Muscle of leg (tissue), 3 donors: ENCODE measurements at regions not wholly inside any gene's neighbourhood (a gene's known extent, or its start where the extent isn't known, plus 50 kb on each side); places are given as distances from the start of the nearest gene placed in this dataset.

ENCODE experiments used
- DNase-seq: peaks from one replicate; pipeline ENCODE4 v3.0.0; 2013
- H3K27ac ChIP-seq: one replicate; pipeline ENCODE4 v1.5.1; 2013; ENCODE audit warnings: mild to moderate bottlenecking, low read length, control low read depth
- H3K27me3 ChIP-seq: one replicate; pipeline ENCODE4 v1.6.1; 2013; ENCODE audit warnings: low read length; ENCODE audit not compliant: control insufficient read depth, insufficient read depth
- H3K36me3 ChIP-seq: one replicate; pipeline ENCODE4 v1.6.1; 2013; ENCODE audit warnings: low read length; ENCODE audit not compliant: control insufficient read depth, insufficient read depth
- H3K4me1 ChIP-seq: one replicate; pipeline ENCODE4 v1.6.1; 2013; ENCODE audit warnings: low read length; ENCODE audit not compliant: control insufficient read depth, insufficient read depth
- H3K4me3 ChIP-seq: one replicate; pipeline ENCODE4 v1.5.1; 2013; ENCODE audit warnings: low read length, control low read depth
- H3K9me3 ChIP-seq: replicated peaks from 2 replicates; pipeline ENCODE4 v1.6.1; 2013; ENCODE audit warnings: low read depth, low read length; ENCODE audit not compliant: control insufficient read depth
- WGBS: methylation state at CpG from one replicate; pipeline ENCODE4 v1.1.5; 2013; ENCODE audit warnings: missing lambda C conversion rate; ENCODE audit not compliant: insufficient coverage; 5-methylcytosine and 5-hydroxymethylcytosine counted together

GRCh38 chr18:40464032-40464431 lies 1491.0 kb upstream of the PIK3C3 start:
- H3K27ac ChIP-seq: no peak overlapping the region
- WGBS: no CpG with 5 or more reads among the region's 1 CpG
- H3K27me3 ChIP-seq: no peaks in the 10 kb centered on the region
- no peak overlapping the region for H3K4me3 ChIP-seq
- H3K4me1 ChIP-seq: no peaks in the 10 kb centered on the region
- DNase-seq: no peak
- peaks cover 3% of the 10 kb centered on the region for H3K9me3 ChIP-seq
- H3K36me3 ChIP-seq: no peaks in the 10 kb centered on the region

DNA sequence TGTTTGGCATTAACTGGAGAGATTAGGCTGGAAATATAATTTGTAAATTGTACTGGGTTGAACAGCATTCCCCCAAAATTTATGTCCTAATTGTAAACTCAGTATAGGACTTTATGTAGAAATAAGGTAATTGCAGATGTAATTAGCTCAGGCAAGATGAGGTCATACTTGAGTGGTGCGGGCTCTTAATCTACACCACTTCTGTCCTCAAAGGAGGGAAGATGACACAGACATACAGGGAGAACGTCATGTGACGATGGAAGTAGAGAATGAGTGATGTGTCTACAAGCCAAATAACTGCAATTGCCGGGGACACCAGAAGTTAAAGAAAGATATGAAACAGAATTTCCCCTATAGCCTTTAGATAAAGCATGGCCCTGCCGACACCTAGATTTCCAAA lies 1501.1 kb upstream of the PIK3C3 start:
- H3K4me1 ChIP-seq: no peaks in the 10 kb centered on the region
- H3K27me3 ChIP-seq: no peaks in the 10 kb centered on the region
- no peaks in the 10 kb centered on the region for H3K9me3 ChIP-seq
- H3K4me3 ChIP-seq: no peak overlapping the region
- no peak overlapping the region for H3K27ac ChIP-seq
- DNase-seq: no peak
- H3K36me3 ChIP-seq: no peaks in the 10 kb centered on the region
- WGBS: no CpG with 5 or more reads among the region's 5 CpGs

DNA sequence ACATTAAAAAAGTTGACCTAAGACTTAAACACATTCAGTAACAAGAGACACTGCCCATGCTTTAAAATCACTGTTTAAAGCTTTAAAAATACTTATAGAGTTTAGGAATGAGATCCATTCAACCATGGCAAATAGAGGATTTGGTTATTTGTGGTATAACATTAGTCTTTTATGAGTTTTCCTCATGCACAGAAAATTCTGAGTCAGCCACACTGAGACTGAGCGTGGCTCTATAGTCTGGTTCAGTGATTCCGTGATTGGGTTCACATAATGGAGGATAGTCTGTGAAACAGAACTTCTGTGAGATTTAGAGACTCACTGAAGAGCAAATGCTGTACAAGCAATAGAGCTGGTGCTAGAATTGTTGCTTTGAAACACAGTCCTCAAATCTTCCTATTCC lies 1502.4 kb upstream of the PIK3C3 start:
- Histone ChIP-seq H3K27me3 (no peaks in the 10 kb centered on the region), H3K27ac (no peak overlapping the region), H3K4me1 (no peaks in the 10 kb centered on the region), H3K4me3 (no peak overlapping the region), H3K9me3 (no peaks in the 10 kb centered on the region), H3K36me3 (no peaks in the 10 kb centered on the region)
- 75% methylated on average over 2 of the region's 2 CpGs for WGBS
- no peak for DNase-seq

DNA sequence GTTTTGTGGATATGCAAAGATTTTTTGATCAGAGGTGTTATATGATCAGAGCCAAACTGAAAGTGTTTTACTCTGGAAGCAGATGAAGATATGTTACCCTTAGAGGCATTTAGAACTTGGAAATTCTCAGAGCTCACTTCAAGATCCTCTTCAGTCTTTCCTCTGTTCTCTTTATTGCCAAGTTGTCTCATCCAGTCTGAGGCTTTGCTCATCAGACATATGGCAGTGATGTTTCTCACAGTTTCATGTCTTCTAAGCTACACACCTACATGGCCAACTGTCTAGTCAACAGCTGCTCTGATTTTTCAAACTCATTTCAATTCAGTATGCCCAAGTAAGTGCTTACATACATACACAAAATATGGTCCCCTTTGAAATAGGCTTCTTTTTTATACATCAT lies 1504.3 kb upstream of the PIK3C3 start:
- DNase-seq: no peak
- Histone ChIP-seq H3K4me3 (no peak overlapping the region), H3K9me3 (no peaks in the 10 kb centered on the region), H3K4me1 (no peaks in the 10 kb centered on the region), H3K27me3 (no peaks in the 10 kb centered on the region), H3K36me3 (no peaks in the 10 kb centered on the region), H3K27ac (no peak overlapping the region)

DNA sequence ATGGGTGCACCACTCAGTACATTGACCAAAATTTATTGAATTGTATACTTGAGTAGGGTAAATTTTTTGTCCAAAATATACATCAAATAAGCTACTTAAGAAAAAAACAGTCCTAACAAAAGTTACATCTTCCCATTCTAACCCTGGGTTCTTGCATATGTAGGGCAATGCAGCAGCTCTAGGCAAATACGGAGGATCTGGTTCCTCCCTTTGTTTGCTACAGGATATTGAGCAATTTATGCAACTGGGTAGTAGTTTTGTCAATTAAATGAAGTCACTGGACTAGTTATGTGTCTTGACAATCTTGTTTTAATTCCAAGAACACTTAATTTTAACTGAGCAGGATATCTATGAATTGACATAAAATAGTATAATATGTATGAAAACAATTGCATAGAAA lies 1507.2 kb upstream of the PIK3C3 start:
- Histone ChIP-seq H3K27me3 (no peaks in the 10 kb centered on the region), H3K9me3 (no peaks in the 10 kb centered on the region), H3K4me1 (no peaks in the 10 kb centered on the region), H3K27ac (no peak overlapping the region), H3K36me3 (no peaks in the 10 kb centered on the region), H3K4me3 (no peak overlapping the region)
- no CpG with 5 or more reads among the region's 1 CpG for WGBS
- no peak for DNase-seq

DNA sequence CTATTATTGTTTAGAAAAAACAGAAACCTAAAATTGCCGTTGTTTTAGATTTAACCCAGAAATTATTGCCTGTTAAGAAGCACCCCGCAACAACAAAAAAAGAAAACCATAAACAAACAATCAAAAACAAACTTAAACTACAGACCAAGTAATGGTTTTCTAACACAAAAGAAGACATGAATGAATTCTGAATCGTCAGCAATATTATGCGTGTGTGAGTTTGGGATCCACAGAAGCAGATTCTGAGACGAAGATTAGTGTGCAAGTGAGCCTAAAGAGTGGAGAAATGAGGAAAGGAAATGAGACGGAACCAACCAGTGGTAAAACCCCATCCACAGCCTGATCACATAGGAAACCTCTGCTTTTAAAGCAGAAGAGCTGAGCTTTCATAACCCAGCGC lies 1514.9 kb upstream of the PIK3C3 start:
- H3K9me3 ChIP-seq: no peaks in the 10 kb centered on the region
- no peak for DNase-seq
- no peaks in the 10 kb centered on the region for H3K36me3 ChIP-seq
- no peak overlapping the region for H3K4me3 ChIP-seq
- H3K4me1 ChIP-seq: no peaks in the 10 kb centered on the region
- no peak overlapping the region for H3K27ac ChIP-seq
- no peaks in the 10 kb centered on the region for H3K27me3 ChIP-seq
- 100% methylated on average over 2 of the region's 7 CpGs for WGBS

GRCh38 chr18:40437517-40437916 lies 1517.5 kb upstream of the PIK3C3 start:
- Histone ChIP-seq H3K27ac (no peak overlapping the region), H3K36me3 (no peaks in the 10 kb centered on the region), H3K9me3 (no peaks in the 10 kb centered on the region), H3K27me3 (no peaks in the 10 kb centered on the region), H3K4me3 (no peak overlapping the region), H3K4me1 (no peaks in the 10 kb centered on the region)
- DNase-seq: peak; percentile 43
- 48% methylated on average over 2 of the region's 3 CpGs for whole genome bisulfite sequencing

DNA sequence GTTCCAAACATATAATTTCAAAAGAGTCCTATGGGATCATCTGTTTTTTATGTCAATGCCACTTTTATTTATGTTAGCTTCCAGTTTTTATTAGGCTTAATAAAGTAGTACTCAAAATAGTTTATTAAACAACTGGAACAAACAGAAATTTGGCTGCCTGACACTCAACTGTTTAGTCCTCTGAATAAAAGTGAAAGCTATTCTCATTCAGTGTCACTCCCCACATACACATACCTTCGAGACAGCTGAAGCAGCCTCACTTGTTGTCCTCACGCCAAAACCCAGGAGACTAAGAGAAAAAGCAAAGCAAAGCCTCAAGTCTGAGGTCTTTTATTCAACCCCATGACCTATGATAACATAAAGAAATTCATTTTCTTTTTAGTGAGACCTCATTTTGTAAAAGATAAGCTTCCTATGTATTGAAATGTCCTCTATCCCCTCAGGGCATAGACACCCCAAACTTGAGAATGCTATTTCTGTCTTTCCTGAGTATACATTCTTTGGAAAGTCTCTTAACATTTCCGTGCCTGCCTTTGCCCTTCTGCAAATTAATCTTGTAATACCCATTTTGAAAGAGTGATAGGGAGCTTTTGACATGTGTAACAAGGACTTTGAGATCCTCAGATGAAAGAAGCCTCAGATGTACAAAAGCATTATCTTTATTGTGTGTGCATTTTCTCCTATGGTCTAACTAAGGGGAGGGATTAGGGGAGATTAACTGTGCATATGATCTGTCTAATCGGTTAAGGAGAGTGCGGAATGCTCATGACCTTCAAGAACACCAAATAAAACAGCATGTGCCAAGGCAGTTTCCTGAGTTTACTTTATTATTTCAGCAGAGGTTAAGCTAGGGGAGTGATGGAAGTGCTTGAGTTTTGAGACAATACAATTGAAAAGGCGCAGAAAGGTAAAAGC lies 1523.7 kb upstream of the PIK3C3 start:
- peak; percentile 20 for DNase-seq
- no peak overlapping the region for H3K4me3 ChIP-seq
- H3K36me3 ChIP-seq: no peaks in the 10 kb centered on the region
- no peaks in the 10 kb centered on the region for H3K4me1 ChIP-seq
- 50% methylated on average over 2 of the region's 6 CpGs for WGBS
- no peaks in the 10 kb centered on the region for H3K27me3 ChIP-seq
- H3K27ac ChIP-seq: no peak overlapping the region
- H3K9me3 ChIP-seq: no peaks in the 10 kb centered on the region

DNA sequence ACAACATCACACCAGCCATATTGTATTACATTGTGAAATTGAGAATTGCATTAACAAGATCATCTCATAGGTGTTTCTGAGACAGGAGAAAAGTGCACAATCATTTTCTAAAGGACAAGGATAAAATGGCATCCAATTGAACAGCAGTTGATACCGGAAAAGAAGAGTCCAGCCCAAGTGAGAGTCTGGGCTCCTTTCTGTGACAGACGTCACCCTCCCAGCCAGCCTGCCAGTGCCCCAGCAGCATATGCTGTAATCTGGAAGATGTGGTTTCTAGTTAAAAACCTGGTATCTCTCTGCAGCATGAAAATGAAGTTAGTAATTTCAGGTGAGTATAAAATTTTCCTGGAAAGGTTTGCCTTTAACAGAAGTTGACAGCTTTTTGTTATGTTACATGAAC lies 1531.7 kb upstream of the PIK3C3 start:
- Histone ChIP-seq H3K4me3 (no peak overlapping the region), H3K4me1 (no peaks in the 10 kb centered on the region), H3K27me3 (no peaks in the 10 kb centered on the region), H3K27ac (no peak overlapping the region), H3K36me3 (no peaks in the 10 kb centered on the region), H3K9me3 (no peaks in the 10 kb centered on the region)
- 88% methylated on average over 1 of the region's 2 CpGs for whole genome bisulfite sequencing
- no peak for DNase-seq

- H3K4me3 ChIP-seq: no peak overlapping the region
- no peaks in the 10 kb centered on the region for H3K27me3 ChIP-seq
- H3K4me1 ChIP-seq: no peaks in the 10 kb centered on the region
- H3K27ac ChIP-seq: no peak overlapping the region
- no peaks in the 10 kb centered on the region for H3K36me3 ChIP-seq
- DNase-seq: no peak
- H3K9me3 ChIP-seq: no peaks in the 10 kb centered on the region
- WGBS: no CpG with 5 or more reads among the region's 1 CpG
These were observed 1534.4 kb upstream of the PIK3C3 start for GRCh38 chr18:40420675-40421074.

- no peak overlapping the region for H3K4me3 ChIP-seq
- no CpG with 5 or more reads among the region's 1 CpG for WGBS
- no peak overlapping the region for H3K27ac ChIP-seq
- H3K9me3 ChIP-seq: no peaks in the 10 kb centered on the region
- no peaks in the 10 kb centered on the region for H3K27me3 ChIP-seq
- no peaks in the 10 kb centered on the region for H3K4me1 ChIP-seq
- DNase-seq: no peak
- H3K36me3 ChIP-seq: no peaks in the 10 kb centered on the region
These were observed 1537.5 kb upstream of the PIK3C3 start for GRCh38 chr18:40417501-40417900.
